ENCODE measurements at regions not wholly inside any gene's neighbourhood (a gene's known extent, or its start where the extent isn't known, plus 50 kb on each side); places are given as distances from the start of the nearest gene placed in this dataset.

- 90 to 93% methylated on average over 5 of the region's 5 CpGs for WGBS, 2 donors
- ATAC-seq (ENCODE audit: insufficient read depth, low FRiP score) (no peak), DNase-seq (no peak)
- Histone ChIP-seq H3K36me3 (ENCODE audit: control insufficient read depth in 4 of 4, insufficient read depth in 4 of 4, low read length in 4 of 4) (no peaks in the 10 kb centered on the region), H3K4me1 (ENCODE audit: control insufficient read depth in 5 of 5, insufficient read depth in 5 of 5, low read length in 5 of 5) (peaks cover 0 to under 1% (median 0%) of the 10 kb centered on the region in 5 donors), H3K9ac (ENCODE audit: insufficient read depth in 1 of 2, low read length in 2 of 2) (no peak overlapping the region), H3K9me3 (ENCODE audit: control insufficient read depth in 4 of 4, insufficient read depth in 3 of 4, low read length in 3 of 4) (peaks cover 0 to 3% (median 0%) of the 10 kb centered on the region in 4 donors), H3K4me3 (no peak overlapping the region), H3K27ac (ENCODE audit: low read depth in 1 of 2, low read length in 1 of 2) (no peak overlapping the region), H3K27me3 (ENCODE audit: control insufficient read depth in 3 of 3, insufficient read depth in 3 of 3, low read length in 2 of 3) (no peaks in the 10 kb centered on the region)
- TF ChIP-seq CTCF (IDR thresholded peaks at IDR 0.05; ENCODE audit: control extremely low read depth, extremely low read depth): no peak
Measured at GRCh38 chr1:56024155-56024554, 555.2 kb downstream of the PLPP3 start.

- H3K4me3 ChIP-seq: no peak overlapping the region
- no peaks in the 10 kb centered on the region for H3K36me3 ChIP-seq (ENCODE audit: control insufficient read depth in 4 of 4, insufficient read depth in 4 of 4, low read length in 4 of 4)
- no peak overlapping the region for H3K9ac ChIP-seq (ENCODE audit: insufficient read depth in 1 of 2, low read length in 2 of 2)
- ATAC-seq (ENCODE audit: insufficient read depth, low FRiP score) (no peak), DNase-seq (no peak)
- no peaks in the 10 kb centered on the region for H3K27me3 ChIP-seq (ENCODE audit: control insufficient read depth in 3 of 3, insufficient read depth in 3 of 3, low read length in 2 of 3)
- TF ChIP-seq CTCF (IDR thresholded peaks at IDR 0.05; ENCODE audit: control extremely low read depth, extremely low read depth): no peak
- no peak overlapping the region for H3K27ac ChIP-seq (ENCODE audit: low read depth in 1 of 2, low read length in 1 of 2)
- H3K4me1 ChIP-seq (ENCODE audit: control insufficient read depth in 5 of 5, insufficient read depth in 5 of 5, low read length in 5 of 5): no peaks in the 10 kb centered on the region
- H3K9me3 ChIP-seq (ENCODE audit: control insufficient read depth in 4 of 4, insufficient read depth in 3 of 4, low read length in 3 of 4): peaks cover 0 to 3% (median 1%) of the 10 kb centered on the region in 4 donors
- WGBS, 2 donors: 69 to 87% methylated on average over 2 of the region's 2 CpGs
Measured at GRCh38 chr1:56019922-56020321, 559.4 kb downstream of the PLPP3 start.

GRCh38 chr1:56019472-56019871, 559.9 kb downstream of the PLPP3 start:
- Histone ChIP-seq H3K9ac (ENCODE audit: insufficient read depth in 1 of 2, low read length in 2 of 2) (no peak overlapping the region), H3K27me3 (ENCODE audit: control insufficient read depth in 3 of 3, insufficient read depth in 3 of 3, low read length in 2 of 3) (no peaks in the 10 kb centered on the region), H3K27ac (ENCODE audit: low read depth in 1 of 2, low read length in 1 of 2) (no peak overlapping the region), H3K36me3 (ENCODE audit: control insufficient read depth in 4 of 4, insufficient read depth in 4 of 4, low read length in 4 of 4) (no peaks in the 10 kb centered on the region), H3K4me1 (ENCODE audit: control insufficient read depth in 5 of 5, insufficient read depth in 5 of 5, low read length in 5 of 5) (no peaks in the 10 kb centered on the region), H3K4me3 (no peak overlapping the region), H3K9me3 (ENCODE audit: control insufficient read depth in 4 of 4, insufficient read depth in 3 of 4, low read length in 3 of 4) (peaks cover 0 to 5% (median 1%) of the 10 kb centered on the region in 4 donors)
- DNase-seq (no peak), ATAC-seq (ENCODE audit: insufficient read depth, low FRiP score) (no peak)
- no peak for TF ChIP-seq CTCF (IDR thresholded peaks at IDR 0.05; ENCODE audit: control extremely low read depth, extremely low read depth)

GRCh38 chr1:56017336-56017735, 562.0 kb downstream of the PLPP3 start:
- H3K27me3 ChIP-seq (ENCODE audit: control insufficient read depth in 3 of 3, insufficient read depth in 3 of 3, low read length in 2 of 3): no peaks in the 10 kb centered on the region

More at GRCh38 chr1:56017336-56017735, 562.0 kb downstream of the PLPP3 start:
- H3K9ac ChIP-seq (ENCODE audit: insufficient read depth in 1 of 2, low read length in 2 of 2): no peak overlapping the region
- no peaks in the 10 kb centered on the region for H3K36me3 ChIP-seq (ENCODE audit: control insufficient read depth in 4 of 4, insufficient read depth in 4 of 4, low read length in 4 of 4)
- ATAC-seq (ENCODE audit: insufficient read depth, low FRiP score): no peak
- H3K4me3 ChIP-seq: no peak overlapping the region
- TF ChIP-seq CTCF (IDR thresholded peaks at IDR 0.05; ENCODE audit: control extremely low read depth, extremely low read depth): no peak
- no peak overlapping the region for H3K27ac ChIP-seq (ENCODE audit: low read depth in 1 of 2, low read length in 1 of 2)
- DNase-seq: no peak
- no peaks in the 10 kb centered on the region for H3K4me1 ChIP-seq (ENCODE audit: control insufficient read depth in 5 of 5, insufficient read depth in 5 of 5, low read length in 5 of 5)
- peaks cover 0 to 11% (median under 1%) of the 10 kb centered on the region in 4 donors for H3K9me3 ChIP-seq (ENCODE audit: control insufficient read depth in 4 of 4, insufficient read depth in 3 of 4, low read length in 3 of 4)
- 87 to 90% methylated on average over 2 of the region's 2 CpGs for WGBS, 2 donors
